ENCODE measurements at regions not wholly inside any gene's neighbourhood (a gene's known extent, or its start where the extent isn't known, plus 50 kb on each side); places are given as distances from the start of the nearest gene placed in this dataset.

DNA sequence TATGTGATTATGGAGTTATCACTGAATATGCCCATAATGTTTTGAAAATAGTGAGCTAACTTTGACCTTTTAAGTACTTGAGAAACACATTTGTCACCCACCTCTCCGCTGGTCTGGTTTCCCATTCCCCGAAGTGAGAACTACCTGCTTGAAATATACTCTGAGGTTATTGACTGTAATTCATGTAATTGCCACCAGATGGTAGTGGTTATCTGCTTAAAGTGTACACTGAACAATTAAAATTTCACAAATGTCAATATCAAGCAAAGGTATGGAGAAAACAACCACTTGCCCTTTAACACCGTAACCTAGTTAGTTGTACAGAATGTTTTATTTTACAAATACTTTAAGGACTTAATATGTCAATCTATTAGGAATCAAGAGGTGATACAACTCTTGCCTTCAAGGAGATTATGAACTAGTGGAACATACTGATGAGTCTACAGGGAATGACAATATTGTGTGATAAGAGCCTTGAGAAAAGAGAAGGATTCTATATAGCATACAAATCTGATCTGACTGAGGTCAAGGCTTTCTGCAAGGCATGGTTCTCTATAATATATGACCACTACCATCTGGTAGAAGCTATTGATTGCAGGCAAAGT is 316.8 kb upstream of the KCNH7 start:
- TF ChIP-seq POLR2A (IDR thresholded peaks at IDR 0.05; ENCODE audit: low read length) (no peak), GATA1 (IDR thresholded peaks at IDR 0.05; ENCODE audit: low read depth, low read length) (no peak)

All from erythroblast (primary cell).